Testis (tissue), 2 donors: ENCODE measurements at regions not wholly inside any gene's neighbourhood (a gene's known extent, or its start where the extent isn't known, plus 50 kb on each side); places are given as distances from the start of the nearest gene placed in this dataset.
"Not testable (repeated sequence)": the region's sequence is repeated elsewhere in the genome, so short reads cannot be mapped to it uniquely, and the experiment has no call there.

Experiments
- DNase-seq: peaks from one replicate; pipeline ENCODE4 v3.0.0-alpha.2; 2019
- H3K27ac ChIP-seq, 2 donors: fragments of 200-600 bp; sonication (generic); one replicate each; pipeline ENCODE4 v1.5.1; 2019
- H3K27me3 ChIP-seq: fragments of 200-600 bp; sonication (generic); one replicate; pipeline ENCODE4 v1.5.1; 2019
- H3K36me3 ChIP-seq: fragments of 200-600 bp; sonication (generic); one replicate; pipeline ENCODE4 v1.5.1; 2017; ENCODE audit warnings: low read depth; ENCODE audit errors: missing control alignments
- H3K4me1 ChIP-seq: fragments of 200-600 bp; sonication (generic); one replicate; pipeline ENCODE4 v1.5.1; 2019
- H3K4me3 ChIP-seq, 2 donors: fragments of 200-600 bp; sonication (generic); one replicate each; pipeline ENCODE4 v1.5.1; 2017 to 2019
- H3K9me3 ChIP-seq: fragments of 200-600 bp; sonication (generic); one replicate; pipeline ENCODE4 v1.5.1; 2017
- POLR2A ChIP-seq: fragments of 450-650 bp; IDR thresholded peaks from one replicate; pipeline ENCODE4 v1.6.1; 2017; ENCODE audit warnings: antibody characterized with exemption, mild to moderate bottlenecking, moderate library complexity
- WGBS, 2 donors: methylation state at CpG; one replicate each; pipeline ENCODE4 v1.1.5; 2018; 5-methylcytosine and 5-hydroxymethylcytosine counted together
- intact Hi-C: fragments of 100-400 bp; cut with DNase I; formaldehyde crosslinking; loops from one replicate; pipeline ENCODE4 v1.15.1; 2023; ENCODE audit warnings: low total_unique reads
- TF ChIP-seq, protein P1 (sequence below), 3 experiments: fragments of 450-650 bp in 2 of 3; fragments of 200-600 bp in 1 of 3; sonication (generic) in 1 of 3; IDR thresholded peaks; one replicate each; pipeline ENCODE4 v1.5.1; 2016 to 2019; ENCODE audit warnings: antibody characterized with exemption in 3 of 3, mild to moderate bottlenecking in 2 of 3, moderate library complexity in 1 of 3

GRCh38 chr5:136559651-136560050 is 194.3 kb upstream of the TRPC7 start:
- no peaks in the 10 kb centered on the region for H3K27me3 ChIP-seq
- 57 to 69% methylated on average over 2 of the region's 2 CpGs for WGBS, 2 donors
- no peak for TF ChIP-seq POLR2A
- TF ChIP-seq, protein P1, sequence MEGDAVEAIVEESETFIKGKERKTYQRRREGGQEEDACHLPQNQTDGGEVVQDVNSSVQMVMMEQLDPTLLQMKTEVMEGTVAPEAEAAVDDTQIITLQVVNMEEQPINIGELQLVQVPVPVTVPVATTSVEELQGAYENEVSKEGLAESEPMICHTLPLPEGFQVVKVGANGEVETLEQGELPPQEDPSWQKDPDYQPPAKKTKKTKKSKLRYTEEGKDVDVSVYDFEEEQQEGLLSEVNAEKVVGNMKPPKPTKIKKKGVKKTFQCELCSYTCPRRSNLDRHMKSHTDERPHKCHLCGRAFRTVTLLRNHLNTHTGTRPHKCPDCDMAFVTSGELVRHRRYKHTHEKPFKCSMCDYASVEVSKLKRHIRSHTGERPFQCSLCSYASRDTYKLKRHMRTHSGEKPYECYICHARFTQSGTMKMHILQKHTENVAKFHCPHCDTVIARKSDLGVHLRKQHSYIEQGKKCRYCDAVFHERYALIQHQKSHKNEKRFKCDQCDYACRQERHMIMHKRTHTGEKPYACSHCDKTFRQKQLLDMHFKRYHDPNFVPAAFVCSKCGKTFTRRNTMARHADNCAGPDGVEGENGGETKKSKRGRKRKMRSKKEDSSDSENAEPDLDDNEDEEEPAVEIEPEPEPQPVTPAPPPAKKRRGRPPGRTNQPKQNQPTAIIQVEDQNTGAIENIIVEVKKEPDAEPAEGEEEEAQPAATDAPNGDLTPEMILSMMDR (IDR thresholded peaks at IDR 0.05) = no peak
- no peaks in the 10 kb centered on the region for H3K9me3 ChIP-seq
- H3K27ac ChIP-seq = no peak overlapping the region
- DNase-seq = no peak
- intact Hi-C loops = no loop called here
- H3K4me1 ChIP-seq = no peaks in the 10 kb centered on the region
- H3K4me3 ChIP-seq = no peak overlapping the region
- no peaks in the 10 kb centered on the region for H3K36me3 ChIP-seq

GRCh38 chr5:136547096-136547495 is 181.8 kb upstream of the TRPC7 start:
- H3K4me3 ChIP-seq, H3K27me3 ChIP-seq, H3K36me3 ChIP-seq, DNase-seq, intact Hi-C loops, H3K4me1 ChIP-seq, H3K9me3 ChIP-seq, H3K27ac ChIP-seq: not testable (repeated sequence)
- 81 to 88% methylated on average over 2 of the region's 2 CpGs for WGBS, 2 donors

- H3K9me3 ChIP-seq, H3K27me3 ChIP-seq, H3K27ac ChIP-seq, H3K36me3 ChIP-seq, DNase-seq, intact Hi-C loops, H3K4me3 ChIP-seq, H3K4me1 ChIP-seq: not testable (repeated sequence)
- 76 to 85% methylated on average over 3 of the region's 3 CpGs for WGBS, 2 donors
These were observed 181.1 kb upstream of the TRPC7 start for GRCh38 chr5:136546441-136546840.

DNA sequence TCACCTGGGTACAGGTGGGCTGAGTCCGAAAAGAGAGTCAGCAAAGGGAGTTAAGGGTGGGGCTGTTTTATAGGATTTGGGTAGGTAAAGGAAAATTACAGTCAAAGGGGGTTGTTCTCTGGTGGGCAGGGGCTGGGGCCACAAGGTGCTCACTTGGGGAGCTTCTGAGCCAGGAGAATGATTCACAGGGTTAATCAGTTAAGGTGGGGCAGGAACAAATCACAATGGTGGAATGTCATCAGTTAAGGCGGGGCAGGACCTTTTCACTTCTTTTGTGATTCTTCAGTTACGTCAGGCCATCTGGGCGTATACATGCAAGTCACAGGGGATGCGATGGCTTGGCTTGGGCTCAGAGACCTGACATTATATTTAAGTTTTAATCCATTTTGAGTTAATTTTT is 179.7 kb upstream of the TRPC7 start:
- H3K4me1 ChIP-seq, H3K4me3 ChIP-seq, H3K27me3 ChIP-seq, H3K36me3 ChIP-seq, intact Hi-C loops, DNase-seq, H3K9me3 ChIP-seq, H3K27ac ChIP-seq: not testable (repeated sequence)
- 92 to 95% methylated on average over 5 of the region's 5 CpGs for WGBS, 2 donors

GRCh38 chr5:136538534-136538933 is 173.2 kb upstream of the TRPC7 start:
- no peak for TF ChIP-seq POLR2A
- TF ChIP-seq, protein P1 (IDR thresholded peaks at IDR 0.05) = no peak
- Histone ChIP-seq H3K9me3 (no peaks in the 10 kb centered on the region), H3K27me3 (no peaks in the 10 kb centered on the region), H3K27ac (no peak overlapping the region), H3K4me1 (no peaks in the 10 kb centered on the region), H3K4me3 (no peak overlapping the region), H3K36me3 (no peaks in the 10 kb centered on the region)
- DNase-seq = no peak
- intact Hi-C loops = no loop called here
- 76 to 78% methylated on average over 2 of the region's 2 CpGs for WGBS, 2 donors

DNA sequence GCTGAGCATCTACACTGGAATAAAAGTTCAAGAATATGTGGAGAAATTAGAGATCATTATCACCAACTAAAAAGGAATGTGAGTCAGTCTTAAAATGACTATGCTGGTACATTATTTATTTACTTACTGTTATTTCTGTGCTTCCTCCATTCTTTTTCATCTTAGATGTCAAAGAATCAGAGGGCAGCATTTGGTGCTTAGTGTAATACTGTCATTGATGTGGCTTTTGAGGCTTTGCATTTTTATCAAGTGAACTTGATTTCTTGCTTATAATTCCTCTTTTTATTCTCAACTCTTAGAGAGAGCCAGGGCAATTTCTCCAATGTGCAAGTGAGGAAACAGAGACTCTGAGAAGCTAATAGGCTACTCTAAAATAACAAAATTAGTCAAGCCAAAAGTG is 163.7 kb upstream of the TRPC7 start:
- H3K27ac ChIP-seq = no peak overlapping the region
- no peak for TF ChIP-seq POLR2A
- TF ChIP-seq, protein P1 (IDR thresholded peaks at IDR 0.05) = no peak
- DNase-seq = no peak
- no peak overlapping the region for H3K4me3 ChIP-seq
- H3K4me1 ChIP-seq = no peaks in the 10 kb centered on the region
- H3K27me3 ChIP-seq = no peaks in the 10 kb centered on the region
- no peaks in the 10 kb centered on the region for H3K36me3 ChIP-seq
- no peaks in the 10 kb centered on the region for H3K9me3 ChIP-seq
- intact Hi-C loops = no loop called here
